Liver (tissue), 3 donors: ENCODE measurements at regions not wholly inside any gene's neighbourhood (a gene's known extent, or its start where the extent isn't known, plus 50 kb on each side); places are given as distances from the start of the nearest gene placed in this dataset.

Experiments used
- CTCF ChIP-seq: fragments of 150-350 bp; IDR thresholded peaks from 2 replicates; pipeline ENCODE4 v1.5.1; 2017; ENCODE audit warnings: improper control_type of control experiment, low read depth, low read length; ENCODE audit not compliant: missing input control
- FOXA1 ChIP-seq: IDR thresholded peaks from 2 replicates; pipeline ENCODE4 v1.6.1; 2016; ENCODE audit warnings: antibody characterized with exemption
- GABPA ChIP-seq, 2 donors: IDR thresholded peaks in 1 of 2; conservative IDR thresholded peaks in 1 of 2; 2 replicates each; pipeline ENCODE4 v1.6.1; 2016; ENCODE audit warnings: antibody characterized with exemption in 2 of 2, mild to moderate bottlenecking in 1 of 2, moderate library complexity in 1 of 2
- JUND ChIP-seq, 2 donors: IDR thresholded peaks; 2 replicates each; pipeline ENCODE4 v1.6.1; 2016; ENCODE audit warnings: antibody characterized with exemption in 2 of 2
- MAX ChIP-seq: IDR thresholded peaks from 2 replicates; pipeline ENCODE4 v1.6.1; 2016; ENCODE audit warnings: antibody characterized with exemption
- RAD21 ChIP-seq, 2 donors: IDR thresholded peaks; 2 replicates each; pipeline ENCODE4 v1.6.1; 2016; ENCODE audit warnings: antibody characterized with exemption in 2 of 2, mild to moderate bottlenecking in 2 of 2
- REST ChIP-seq: IDR thresholded peaks from 2 replicates; pipeline ENCODE4 v1.6.1; 2016; ENCODE audit warnings: antibody characterized with exemption, mild to moderate bottlenecking
- TAF1 ChIP-seq: conservative IDR thresholded peaks from 2 replicates; pipeline ENCODE4 v1.6.1; 2016; ENCODE audit warnings: antibody characterized with exemption, mild to moderate bottlenecking
- YY1 ChIP-seq: IDR thresholded peaks from 2 replicates; pipeline ENCODE4 v1.6.1; 2016; ENCODE audit warnings: antibody characterized with exemption, mild to moderate bottlenecking
- ZBTB33 ChIP-seq: IDR thresholded peaks from 2 replicates; pipeline ENCODE4 v1.6.1; 2016; ENCODE audit warnings: antibody characterized with exemption
- donor health status: healthy.
- donor health status: healthy.

GRCh38 chr10:63812501-63812900, 291.3 kb downstream of the REEP3 start:
- TF ChIP-seq CTCF (no peak), GABPA (IDR thresholded peaks at IDR 0.05 in 1 of 2, conservative IDR thresholded peaks at IDR 0.05 in 1 of 2) (no peak), TAF1 (no peak), YY1 (no peak), JUND (IDR thresholded peaks at IDR 0.05) (no peak), ZBTB33 (no peak), REST (no peak), MAX (no peak), RAD21 (IDR thresholded peaks at IDR 0.05) (no peak), FOXA1 (no peak)
